HG03280 (cell line): ENCODE measurements at regions not wholly inside any gene's neighbourhood (a gene's known extent, or its start where the extent isn't known, plus 50 kb on each side); places are given as distances from the start of the nearest gene placed in this dataset.
"Not testable (repeated sequence)": the region's sequence is repeated elsewhere in the genome, so short reads cannot be mapped to it uniquely, and the experiment has no call there.

Source experiments
- ATAC-seq: cut with Tn5 transposase; IDR thresholded peaks from one replicate; pipeline ENCODE4 v1.9.1; 2021; ENCODE audit warnings: mild to moderate bottlenecking, moderate library complexity; ENCODE audit not compliant: unreplicated experiment

DNA sequence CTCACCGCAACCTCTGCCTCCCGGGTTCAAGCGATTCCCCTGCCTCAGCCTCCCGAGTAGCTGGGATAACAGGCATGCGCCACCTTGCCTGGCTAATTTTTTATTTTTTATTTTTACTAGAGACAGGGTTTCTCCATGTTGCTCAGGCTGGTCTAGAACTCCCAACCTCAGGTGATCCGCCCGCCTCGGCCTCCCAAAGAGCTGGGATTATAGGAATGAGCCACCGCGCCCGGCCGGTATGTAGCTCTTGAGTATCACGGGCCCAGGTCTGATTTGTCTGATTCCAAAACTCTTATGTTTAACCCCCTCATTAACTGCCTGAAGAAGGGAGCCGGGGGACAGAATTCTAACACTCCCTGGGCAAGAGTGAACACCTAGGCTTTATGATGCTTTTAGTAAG is 91.7 kb upstream of the OLIG2 start:
- not testable (repeated sequence) for ATAC-seq

DNA sequence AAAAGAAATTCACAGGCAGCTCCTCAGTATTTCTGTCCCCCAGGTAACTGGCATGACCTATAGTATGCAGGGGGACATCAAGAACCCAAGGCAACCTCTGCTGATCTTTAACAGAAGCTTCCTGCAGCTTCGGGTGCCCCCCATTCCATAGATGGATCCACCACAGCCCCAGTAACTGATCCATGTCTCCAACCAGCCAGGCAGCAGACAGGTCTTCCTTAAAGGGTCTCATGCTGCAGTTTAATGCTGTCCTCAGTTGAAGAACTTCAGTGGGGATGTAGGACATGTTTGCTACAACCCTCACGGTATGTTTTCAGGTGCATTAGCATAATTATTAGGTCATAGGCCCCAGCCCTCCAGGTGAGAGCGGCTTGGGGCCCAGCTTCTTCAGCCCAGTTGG is 90.9 kb upstream of the OLIG2 start:
- no peak for ATAC-seq

DNA sequence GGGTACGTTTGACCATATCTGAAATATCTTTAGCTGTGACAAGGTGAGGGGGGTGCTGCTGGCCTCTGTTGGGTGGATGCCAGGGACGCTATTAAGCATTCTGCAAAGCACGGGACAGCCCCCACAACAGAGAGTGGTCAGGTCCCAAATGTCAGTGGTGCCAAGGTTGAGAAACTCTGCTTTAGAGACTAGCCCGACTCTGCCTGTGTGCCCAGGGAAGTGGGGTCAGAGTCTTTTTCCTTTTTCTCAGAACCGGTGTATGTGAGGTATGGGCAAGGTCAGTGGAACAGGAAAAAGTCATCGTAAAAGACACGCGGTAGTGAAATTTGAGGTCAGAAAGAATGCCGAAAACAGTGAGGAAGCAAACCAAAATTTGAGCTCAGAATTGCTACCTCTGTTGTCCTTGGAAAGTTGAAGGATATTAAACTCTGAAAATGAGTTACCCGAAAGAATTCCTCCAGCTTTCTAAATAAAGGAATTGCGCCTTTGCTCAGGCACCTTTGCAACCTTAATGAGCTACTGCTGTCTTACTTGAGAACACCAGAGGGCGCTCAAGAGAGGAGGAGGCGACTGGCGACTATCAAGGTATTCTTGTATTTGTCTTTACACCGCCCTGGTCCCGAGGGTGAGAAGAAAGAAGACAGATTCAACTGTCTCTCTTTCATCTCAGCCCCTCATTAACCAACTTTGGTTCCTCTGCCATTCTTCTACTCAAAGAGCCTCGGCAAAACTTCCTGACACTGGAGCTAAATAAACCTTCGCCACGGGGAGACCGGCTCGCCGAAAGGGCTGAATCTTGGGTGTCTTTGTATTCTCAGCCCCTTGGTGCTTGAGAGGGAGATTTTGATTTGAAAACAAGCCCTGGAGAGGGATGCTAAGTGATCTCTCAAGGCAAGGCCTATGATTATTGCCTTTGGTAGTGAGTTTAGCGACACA is 85.4 kb upstream of the OLIG2 start:
- ATAC-seq: no peak

GRCh38 chr21:32941263-32941662 is 84.5 kb upstream of the OLIG2 start:
- ATAC-seq: no peak

- no peak for ATAC-seq
Measured at GRCh38 chr21:32946654-32947053, 79.1 kb upstream of the OLIG2 start.

- no peak for ATAC-seq
Measured at GRCh38 chr21:32947736-32948135, 78.0 kb upstream of the OLIG2 start.

DNA sequence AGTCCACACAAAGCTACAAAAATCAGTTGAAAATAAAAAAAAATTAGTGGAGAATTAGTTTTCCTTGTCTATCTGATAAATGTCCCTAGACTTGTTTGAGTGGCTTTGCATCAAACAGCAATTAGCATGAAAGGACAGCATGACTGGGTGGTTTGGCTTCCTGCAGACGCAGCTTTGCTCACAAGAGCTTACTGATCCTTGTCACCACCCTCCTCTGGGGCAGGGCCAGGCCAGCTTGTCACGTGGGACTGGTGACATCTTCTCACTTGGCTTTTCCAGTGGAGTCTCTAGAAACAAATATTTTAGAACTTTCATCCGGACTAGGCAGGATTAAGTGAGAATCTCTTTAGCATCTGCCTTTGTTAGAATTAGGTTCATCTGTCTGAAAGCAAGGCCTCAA is 76.0 kb upstream of the OLIG2 start:
- ATAC-seq: no peak

DNA sequence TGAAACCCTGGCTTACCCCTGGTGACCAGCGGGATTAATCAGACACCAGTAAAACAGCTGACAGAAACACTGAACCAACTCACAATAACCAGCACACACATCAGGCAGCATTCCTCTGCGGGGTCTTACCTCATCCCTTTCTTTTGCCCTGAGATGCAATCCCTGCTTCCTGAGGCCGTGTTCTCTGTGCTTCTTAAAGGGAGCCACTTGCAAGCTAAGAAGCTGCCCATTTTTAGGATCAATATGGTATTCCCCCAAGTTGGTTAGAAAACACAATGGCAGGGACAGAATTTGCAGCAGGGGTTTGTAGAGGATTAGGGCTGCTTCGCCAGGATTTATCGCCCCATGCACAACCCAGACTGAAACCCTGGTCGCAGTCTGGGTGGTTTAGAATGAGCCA is 74.7 kb upstream of the OLIG2 start:
- ATAC-seq: no peak

GRCh38 chr21:32954353-32954752 is 71.4 kb upstream of the OLIG2 start:
- no peak for ATAC-seq

- no peak for ATAC-seq
Measured at GRCh38 chr21:32955311-32956060, 70.2 kb upstream of the OLIG2 start.

- ATAC-seq: no peak
Measured at GRCh38 chr21:32956061-32956656, 69.6 kb upstream of the OLIG2 start.

- ATAC-seq: no peak
Measured at GRCh38 chr21:32957545-32957944, 68.2 kb upstream of the OLIG2 start.

DNA sequence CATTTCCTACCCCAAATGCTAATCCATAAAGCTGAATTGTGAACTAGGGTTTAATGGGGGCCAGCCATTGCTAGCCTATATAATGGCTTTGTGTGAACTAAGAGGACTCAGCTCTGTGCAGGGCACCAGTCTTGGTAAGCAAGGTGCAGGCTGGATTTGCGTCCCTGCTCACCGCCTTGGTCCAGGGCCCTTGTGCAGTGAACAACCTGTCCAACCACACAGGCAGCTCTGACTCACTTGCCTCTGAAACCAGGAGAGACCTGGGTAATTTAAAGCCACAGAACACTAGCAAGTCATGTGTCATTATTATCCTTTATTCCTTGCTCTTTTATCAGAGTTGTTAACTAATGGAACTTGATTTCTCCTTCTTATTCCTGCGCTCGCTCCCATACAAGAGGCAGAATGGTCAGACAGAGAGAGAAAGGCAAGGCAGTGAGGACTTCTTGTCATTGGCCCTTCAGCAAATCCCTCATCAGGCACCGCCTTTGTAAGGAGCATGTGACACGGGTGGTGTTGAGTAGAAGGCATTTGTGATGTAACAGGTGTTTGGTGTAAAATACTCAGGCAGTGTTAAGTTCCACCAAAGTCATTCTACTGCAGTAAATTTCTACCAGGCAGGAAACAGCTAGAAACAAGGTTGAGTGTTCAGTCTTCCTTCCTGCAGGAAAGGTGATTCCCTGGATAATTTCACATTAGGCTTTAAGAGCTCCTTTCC is 67.3 kb upstream of the OLIG2 start:
- ATAC-seq: no peak

DNA sequence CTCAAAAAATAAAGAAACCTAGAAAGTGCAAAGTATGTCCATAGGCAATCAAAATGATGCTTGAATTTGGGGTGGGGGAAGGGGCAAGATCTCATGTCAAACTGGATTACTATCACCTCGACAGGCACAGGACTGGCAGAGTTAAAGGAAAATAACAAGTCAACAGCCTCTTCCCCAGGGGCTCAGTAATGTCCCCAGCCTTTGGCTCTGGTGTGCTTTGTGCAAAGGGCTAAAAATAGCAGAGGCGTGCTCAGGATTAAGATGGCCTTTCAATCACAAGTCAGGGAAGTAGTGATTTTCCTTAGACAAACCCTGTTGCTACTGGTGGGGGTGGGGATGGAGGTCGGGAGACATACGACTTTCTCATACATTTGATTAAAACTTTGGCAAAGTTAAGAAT is 63.5 kb upstream of the OLIG2 start:
- no peak for ATAC-seq

DNA sequence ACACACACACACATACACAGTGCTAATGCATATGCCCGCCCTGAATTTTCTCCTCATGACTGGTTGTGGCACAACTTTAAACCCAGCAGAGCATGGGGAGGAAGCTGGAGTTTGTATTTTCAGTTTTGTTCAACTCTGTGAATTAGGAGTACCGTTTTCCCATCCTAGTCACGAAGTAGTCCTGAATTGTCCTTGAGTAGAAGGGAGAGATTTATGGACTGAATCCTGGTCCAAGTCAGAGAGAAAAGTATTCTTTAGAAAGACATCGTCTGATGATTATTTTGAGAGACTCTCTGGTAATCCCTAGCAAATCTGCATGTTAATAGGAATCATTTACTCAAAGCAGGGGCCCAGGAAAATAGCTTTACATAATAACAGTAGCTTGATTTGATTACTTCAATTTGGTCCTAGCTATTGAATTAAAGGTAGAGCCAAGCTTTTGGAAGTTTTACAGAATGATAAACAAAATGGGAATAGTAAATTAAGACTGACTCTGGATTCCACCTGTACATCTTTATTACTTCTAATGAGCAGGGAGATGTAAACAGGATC is 60.5 kb upstream of the OLIG2 start:
- no peak for ATAC-seq

- ATAC-seq: no peak
Measured at GRCh38 chr21:32966120-32966519, 59.6 kb upstream of the OLIG2 start.

DNA sequence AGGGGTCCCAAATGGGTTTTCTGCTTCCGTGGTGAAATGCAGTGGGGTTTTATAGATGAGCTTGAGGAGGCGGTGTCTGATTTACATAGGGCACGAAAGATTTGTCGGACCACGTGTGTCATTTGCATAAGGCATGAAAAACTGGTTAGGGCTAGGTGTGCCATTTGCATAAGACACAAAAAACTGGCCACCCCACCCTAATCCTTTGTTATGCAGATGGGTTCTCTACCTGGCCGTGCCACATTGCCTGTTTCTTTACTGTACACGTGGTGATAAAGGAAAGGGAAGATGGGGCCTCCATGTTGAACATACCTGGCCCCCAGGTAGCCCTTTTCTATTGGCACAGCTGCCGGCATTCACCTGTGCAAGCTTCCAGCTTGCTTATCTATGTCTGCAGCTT is 57.6 kb upstream of the OLIG2 start:
- not testable (repeated sequence) for ATAC-seq

DNA sequence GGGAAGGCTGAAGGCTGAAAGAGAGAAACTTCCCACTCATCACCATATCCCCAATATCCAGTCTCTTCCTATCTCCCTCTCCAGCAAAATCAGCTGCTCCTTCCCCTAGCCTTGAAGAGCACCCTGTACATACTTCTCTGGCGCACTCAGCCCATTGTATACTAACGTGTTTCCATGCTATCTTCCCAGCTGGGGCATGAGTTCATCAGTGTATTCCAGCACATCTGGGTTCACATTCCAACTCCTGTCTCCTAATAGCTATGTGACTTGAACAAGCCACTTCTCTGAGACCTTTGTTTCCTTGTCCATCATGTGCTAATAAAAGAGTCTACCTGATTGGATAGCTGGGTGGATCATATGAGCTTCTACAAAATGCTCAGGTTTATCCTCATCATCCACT is 51.1 kb upstream of the OLIG2 start:
- ATAC-seq: no peak

DNA sequence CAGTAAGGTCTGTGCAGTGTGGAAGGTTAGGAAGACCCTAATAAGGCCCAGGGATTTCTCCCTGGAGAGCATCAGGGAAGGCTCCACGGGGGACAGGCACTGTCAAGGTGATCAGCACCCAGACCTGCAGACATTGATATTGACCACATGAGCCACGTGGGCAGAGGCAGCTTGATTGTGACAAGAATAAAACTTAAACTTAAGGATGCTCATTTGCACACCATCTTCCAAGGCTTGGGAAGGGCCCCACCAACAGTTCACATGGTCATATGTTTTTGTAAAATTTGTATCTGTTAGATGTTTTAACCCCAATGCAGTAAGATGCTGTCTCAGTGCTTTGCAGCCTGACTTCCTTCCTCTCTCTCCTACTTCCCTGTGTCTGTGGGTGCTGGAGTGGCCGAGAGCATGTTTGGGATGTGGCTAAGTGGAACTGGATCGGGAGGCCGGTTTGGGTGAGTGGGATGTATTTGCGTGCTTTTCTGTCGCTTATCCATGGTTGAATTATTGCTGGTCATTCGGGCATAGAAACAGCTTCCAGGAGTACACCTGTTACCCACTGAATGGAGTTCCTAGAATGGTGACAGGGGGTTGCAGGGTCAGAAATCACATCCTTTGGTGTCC is 49.8 kb upstream of the OLIG2 start:
- ATAC-seq: no peak
